CD4-positive, alpha-beta T cell (primary cell): ENCODE measurements at regions not wholly inside any gene's neighbourhood (a gene's known extent, or its start where the extent isn't known, plus 50 kb on each side); places are given as distances from the start of the nearest gene placed in this dataset.

Source experiments
- ATAC-seq: fragments of 200-7000 bp; cut with Tn5 transposase; one replicate; pipeline ENCODE4 v1.10.0; 2022; ENCODE audit warnings: mild to moderate bottlenecking; ENCODE audit not compliant: poor library complexity
- CTCF ChIA-PET: fragments of 350-600 bp; sonication (Branson Sonifier 250); formaldehyde crosslinking; loops from one replicate; lab custom pipeline; 2021; ENCODE audit warnings: antibody characterized with exemption, inconsistent platforms; lab: Charles Lee
- POLR2A ChIA-PET: fragments of 350-600 bp; sonication (Branson Sonifier 250); formaldehyde crosslinking; loops from one replicate; lab custom pipeline; 2021; ENCODE audit warnings: antibody characterized with exemption, inconsistent platforms; lab: Charles Lee
- DNase-seq, 14 experiments: peaks; one replicate each; pipeline ENCODE4 v3.0.0-alpha.2; 2013 to 2020; ENCODE audit warnings: mixed read lengths in 2 of 14
- H3K27ac ChIP-seq, 2 donors: one replicate each; pipeline versions ENCODE4 v1.5.1 to v1.7.0; 2013; ENCODE audit warnings: low read length in 2 of 2, low read depth in 1 of 2, mild to moderate bottlenecking in 1 of 2
- H3K27me3 ChIP-seq, 2 experiments: 1 replicate in 1 of 2; 2 replicates in 1 of 2; pipeline versions ENCODE4 v1.6.1 to v1.7.0; 2013; ENCODE audit warnings: low read length in 2 of 2, control low read depth in 1 of 2, mild to moderate bottlenecking in 1 of 2, moderate library complexity in 1 of 2; ENCODE audit not compliant: insufficient read depth in 2 of 2, control insufficient read depth in 1 of 2
- H3K36me3 ChIP-seq: one replicate; pipeline ENCODE4 v1.6.1; 2013; ENCODE audit warnings: low read length, control low read depth; ENCODE audit not compliant: insufficient read depth
- H3K4me1 ChIP-seq: one replicate; pipeline ENCODE4 v1.6.1; 2013; ENCODE audit warnings: low read length, control low read depth; ENCODE audit not compliant: insufficient read depth
- H3K4me3 ChIP-seq: one replicate; pipeline ENCODE4 v1.5.1; 2013; ENCODE audit warnings: mild to moderate bottlenecking, low read length, moderate library complexity
- H3K9me3 ChIP-seq, 2 experiments: 1 replicate in 1 of 2; 2 replicates in 1 of 2; pipeline versions ENCODE4 v1.6.1 to v1.7.0; 2013; ENCODE audit warnings: low read length in 2 of 2, mild to moderate bottlenecking in 2 of 2, control low read depth in 1 of 2, moderate library complexity in 1 of 2; ENCODE audit not compliant: control insufficient read depth in 1 of 2, insufficient read depth in 1 of 2
- H3K27ac Mint-ChIP-seq: one replicate; pipeline ENCODE4 v1.8.0; 2020; ENCODE audit warnings: mixed read lengths
- H3K27me3 Mint-ChIP-seq: one replicate; pipeline ENCODE4 v1.8.0; 2021; ENCODE audit warnings: mixed read lengths
- H3K36me3 Mint-ChIP-seq: one replicate; pipeline ENCODE4 v1.8.0; 2021; ENCODE audit warnings: low read depth, mixed read lengths
- H3K4me1 Mint-ChIP-seq: one replicate; pipeline ENCODE4 v1.8.0; 2021; ENCODE audit warnings: low read depth, mixed read lengths
- H3K4me3 Mint-ChIP-seq: one replicate; pipeline ENCODE4 v1.8.0; 2020; ENCODE audit warnings: mild to moderate bottlenecking, mixed read lengths
- H3K9me3 Mint-ChIP-seq: one replicate; pipeline ENCODE4 v1.8.0; 2020; ENCODE audit warnings: mixed read lengths
- intact Hi-C, 2 experiments: fragments of 100-400 bp; cut with DNase I in 1 of 2; cut with micrococcal nuclease in 1 of 2; formaldehyde crosslinking; loops; one replicate each; pipeline versions ENCODE4 v1.15.1 to v1.9.0; 2023 to 2025; cut with DNase I, micrococcal nuclease
- TF ChIP-seq, protein P1 (sequence below): fragments of 200-600 bp; IDR thresholded peaks from one replicate; pipeline ENCODE4 v1.8.0; 2022; ENCODE audit warnings: antibody characterized with exemption, mild to moderate bottlenecking

DNA sequence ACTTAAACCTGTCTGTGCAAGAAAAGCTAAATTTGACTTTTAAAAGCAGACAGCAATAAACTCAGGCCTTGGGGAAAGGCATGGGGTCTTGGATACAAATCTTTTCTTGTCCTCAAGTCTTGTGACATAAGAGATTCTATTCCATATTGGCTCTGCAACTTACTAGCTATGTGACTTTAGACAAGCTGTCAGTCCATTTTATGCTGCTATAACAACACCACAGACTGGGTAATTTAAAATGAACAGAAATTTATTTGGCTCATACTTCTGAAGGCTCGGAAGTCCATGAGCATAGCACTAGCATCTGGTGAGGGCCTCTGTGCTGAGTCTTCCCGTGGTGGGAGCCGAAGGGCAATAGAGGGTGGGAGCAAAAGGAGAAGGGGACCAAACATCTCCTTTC lies 246.0 kb upstream of the MOCS1 start:
- Histone ChIP-seq H3K27me3 (peaks cover 7 to 13% of the 10 kb centered on the region in 2 experiments), H3K9me3 (peaks cover 0 to 12% of the 10 kb centered on the region in 2 experiments), H3K27ac (no peak overlapping the region), H3K4me1 (no peaks in the 10 kb centered on the region), H3K36me3 (no peaks in the 10 kb centered on the region), H3K4me3 (no peak overlapping the region)
- Mint-ChIP-seq H3K27me3 (peaks cover 54% of the 10 kb centered on the region), H3K4me3 (no peak overlapping the region), H3K9me3 (no peaks in the 10 kb centered on the region), H3K4me1 (no peaks in the 10 kb centered on the region), H3K27ac (no peak overlapping the region), H3K36me3 (no peaks in the 10 kb centered on the region)
- no peak for ATAC-seq
- intact Hi-C loops, result no loop called here
- TF ChIP-seq, protein P1, sequence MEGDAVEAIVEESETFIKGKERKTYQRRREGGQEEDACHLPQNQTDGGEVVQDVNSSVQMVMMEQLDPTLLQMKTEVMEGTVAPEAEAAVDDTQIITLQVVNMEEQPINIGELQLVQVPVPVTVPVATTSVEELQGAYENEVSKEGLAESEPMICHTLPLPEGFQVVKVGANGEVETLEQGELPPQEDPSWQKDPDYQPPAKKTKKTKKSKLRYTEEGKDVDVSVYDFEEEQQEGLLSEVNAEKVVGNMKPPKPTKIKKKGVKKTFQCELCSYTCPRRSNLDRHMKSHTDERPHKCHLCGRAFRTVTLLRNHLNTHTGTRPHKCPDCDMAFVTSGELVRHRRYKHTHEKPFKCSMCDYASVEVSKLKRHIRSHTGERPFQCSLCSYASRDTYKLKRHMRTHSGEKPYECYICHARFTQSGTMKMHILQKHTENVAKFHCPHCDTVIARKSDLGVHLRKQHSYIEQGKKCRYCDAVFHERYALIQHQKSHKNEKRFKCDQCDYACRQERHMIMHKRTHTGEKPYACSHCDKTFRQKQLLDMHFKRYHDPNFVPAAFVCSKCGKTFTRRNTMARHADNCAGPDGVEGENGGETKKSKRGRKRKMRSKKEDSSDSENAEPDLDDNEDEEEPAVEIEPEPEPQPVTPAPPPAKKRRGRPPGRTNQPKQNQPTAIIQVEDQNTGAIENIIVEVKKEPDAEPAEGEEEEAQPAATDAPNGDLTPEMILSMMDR, result no peak
- ChIA-PET CTCF (no interaction called here), POLR2A (no interaction called here)
- no peak for DNase-seq

DNA sequence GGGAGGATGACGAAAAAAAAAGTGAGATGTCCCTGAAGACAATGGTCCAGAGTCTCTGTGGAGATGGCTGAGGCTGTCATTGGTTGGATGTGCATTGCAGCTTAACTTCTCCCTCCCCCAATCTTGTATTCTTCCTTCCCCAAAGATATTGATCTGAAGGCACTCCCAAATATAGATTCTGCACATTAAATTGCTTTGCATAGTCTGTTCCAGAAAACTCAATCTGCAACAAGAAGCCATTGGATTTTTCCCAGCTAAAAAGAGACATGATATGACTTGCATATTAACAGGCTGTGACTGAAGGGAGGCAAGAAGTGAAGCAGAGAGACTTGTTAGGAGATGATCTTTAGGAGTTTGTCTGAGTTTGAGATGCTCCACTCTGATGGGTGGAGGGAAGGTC lies 245.2 kb upstream of the MOCS1 start:
- H3K27ac ChIP-seq, result no peak overlapping the region
- Mint-ChIP-seq H3K27me3 (peaks cover 55% of the 10 kb centered on the region), H3K4me1 (no peaks in the 10 kb centered on the region), H3K9me3 (no peaks in the 10 kb centered on the region), H3K4me3 (no peak overlapping the region), H3K36me3 (no peaks in the 10 kb centered on the region), H3K27ac (no peak overlapping the region)
- no peak for DNase-seq
- peaks cover 0 to 12% of the 10 kb centered on the region in 2 experiments for H3K9me3 ChIP-seq
- ChIA-PET CTCF (no interaction called here), POLR2A (no interaction called here)
- no peaks in the 10 kb centered on the region for H3K4me1 ChIP-seq
- no peak for ATAC-seq
- intact Hi-C loops, result no loop called here
- no peaks in the 10 kb centered on the region for H3K36me3 ChIP-seq
- no peak overlapping the region for H3K4me3 ChIP-seq
- peaks cover 7 to 13% of the 10 kb centered on the region in 2 experiments for H3K27me3 ChIP-seq
- TF ChIP-seq, protein P1, result no peak

DNA sequence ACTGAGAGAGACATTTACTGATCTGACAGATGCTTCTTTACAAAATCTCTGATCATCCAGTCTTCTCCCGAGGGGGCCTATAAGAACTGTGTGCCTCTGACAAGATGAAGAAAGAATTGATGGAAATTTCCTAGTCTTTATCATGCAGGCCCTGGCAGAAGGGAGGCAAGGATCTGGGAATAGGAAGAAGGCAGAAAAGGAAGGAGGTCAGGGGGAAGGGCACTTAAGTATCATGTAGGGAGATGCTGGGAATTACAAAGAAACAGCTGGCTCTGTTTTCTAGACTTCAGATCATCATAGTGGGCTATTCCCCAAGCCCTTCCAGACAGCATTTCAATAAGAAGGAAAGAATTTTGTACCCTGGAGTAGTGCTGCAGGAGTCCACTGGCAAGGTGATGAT lies 243.3 kb upstream of the MOCS1 start:
- TF ChIP-seq, protein P1, result no peak
- CTCF ChIA-PET, result no interaction called here
- H3K4me1 Mint-ChIP-seq, result no peaks in the 10 kb centered on the region
- no peaks in the 10 kb centered on the region for H3K36me3 Mint-ChIP-seq
- Histone ChIP-seq H3K36me3 (no peaks in the 10 kb centered on the region), H3K4me3 (no peak overlapping the region), H3K27ac (no peak overlapping the region), H3K27me3 (peaks cover 7 to 13% of the 10 kb centered on the region in 2 experiments), H3K4me1 (no peaks in the 10 kb centered on the region), H3K9me3 (peaks cover 0 to 4% of the 10 kb centered on the region in 2 experiments)
- DNase-seq, result no peak
- no peak for ATAC-seq
- no peak overlapping the region for H3K4me3 Mint-ChIP-seq
- intact Hi-C loops, result no loop called here
- no peak overlapping the region for H3K27ac Mint-ChIP-seq
- POLR2A ChIA-PET, result no interaction called here
- no peaks in the 10 kb centered on the region for H3K9me3 Mint-ChIP-seq
- peaks cover 55% of the 10 kb centered on the region for H3K27me3 Mint-ChIP-seq
